Panc1 (cell line): ENCODE measurements at regions not wholly inside any gene's neighbourhood (a gene's known extent, or its start where the extent isn't known, plus 50 kb on each side); places are given as distances from the start of the nearest gene placed in this dataset.

Experiments
- ATAC-seq: fragments of 200-7000 bp; cut with Tn5 transposase; 2 replicates; pipeline ENCODE4 v1.9.1; 2020; ENCODE audit warnings: mild to moderate bottlenecking, moderate library complexity
- BruUV-seq: library from RNA; stranded (reverse); fragments of 400-500 nt; replicated peaks from 2 replicates; lab custom pipeline; 2021; lab: Mats Ljungman, UMichigan
- CTCF ChIA-PET: fragments of 300-600 bp; sonication (Branson Sonifier 250); formaldehyde crosslinking; loops from one replicate; lab custom pipeline; 2022; ENCODE audit warnings: antibody characterized with exemption; lab: Charles Lee
- POLR2A ChIA-PET: fragments of 300-600 bp; sonication (Branson Sonifier 250); formaldehyde crosslinking; loops from one replicate; lab custom pipeline; 2022; ENCODE audit warnings: antibody characterized with exemption; lab: Charles Lee
- DNase-seq: peaks from one replicate; pipeline ENCODE4 v3.0.0-alpha.2; 2010; ENCODE audit warnings: low read depth, low spot score
- H3K27ac ChIP-seq: 2 replicates; pipeline ENCODE4 v1.5.1; 2011; ENCODE audit warnings: mild to moderate bottlenecking, low read length, inconsistent platforms
- H3K27me3 ChIP-seq: fragments of 200-500 bp; sonication (Bioruptor generic); 2 replicates; pipeline ENCODE4 v1.6.0; 2014; ENCODE audit warnings: low read length, inconsistent platforms; ENCODE audit not compliant: control insufficient read depth, insufficient read depth
- H3K36me3 ChIP-seq: fragments of 200-500 bp; sonication (Bioruptor generic); 2 replicates; pipeline ENCODE4 v1.5.1; 2014; ENCODE audit warnings: inconsistent platforms, mild to moderate bottlenecking, low read length, moderate library complexity; ENCODE audit not compliant: control insufficient read depth, insufficient read depth
- H3K4me1 ChIP-seq: 2 replicates; pipeline ENCODE4 v1.5.1; 2011; ENCODE audit warnings: inconsistent platforms, mild to moderate bottlenecking, low read length, moderate library complexity; ENCODE audit not compliant: control insufficient read depth, insufficient read depth
- H3K4me3 ChIP-seq, 2 experiments: 2 replicates each; pipeline ENCODE4 v1.5.1; 2011 to 2012; ENCODE audit warnings: low read depth in 2 of 2, low read length in 2 of 2, mild to moderate bottlenecking in 2 of 2, inconsistent platforms in 1 of 2, moderate library complexity in 1 of 2
- H3K9me3 ChIP-seq: fragments of 200-500 bp; sonication (Bioruptor generic); 2 replicates; pipeline ENCODE4 v1.5.1; 2014; ENCODE audit warnings: low read depth, mild to moderate bottlenecking, inconsistent platforms, low read length, moderate library complexity; ENCODE audit not compliant: control insufficient read depth, insufficient read depth
- POLR2AphosphoS5 ChIP-seq: IDR thresholded peaks from 2 replicates; pipeline ENCODE4 v1.6.1; 2012; ENCODE audit warnings: mild to moderate bottlenecking, low read depth, low read length, moderate library complexity
- SIN3A ChIP-seq: IDR thresholded peaks from 2 replicates; pipeline ENCODE4 v1.6.1; 2012; ENCODE audit warnings: low read depth, mild to moderate bottlenecking, low read length, moderate library complexity, borderline replicate concordance; ENCODE audit not compliant: insufficient read depth
- TCF7L2 ChIP-seq: IDR thresholded peaks from 2 replicates; pipeline ENCODE4 v1.6.1; 2011; ENCODE audit warnings: mild to moderate bottlenecking, low read depth, low read length, inconsistent platforms
- in situ Hi-C: cut with HindIII; loops from 2 replicates; pipeline ENCODE4 v1.10.0; 2016; ENCODE audit warnings: low sequenced_read_pairs, low pct_unique_long_range_greater_than_20kb
- intact Hi-C: fragments of 100-400 bp; cut with micrococcal nuclease; formaldehyde crosslinking; loops from one replicate; pipeline ENCODE4 v1.10.0; 2022; ENCODE audit not compliant: unreplicated experiment
- TF ChIP-seq, protein P1 (sequence below): fragments of 450-650 bp; IDR thresholded peaks from 2 replicates; pipeline ENCODE4 v1.5.1; 2017; ENCODE audit warnings: mild to moderate bottlenecking
- TF ChIP-seq, protein P2 (sequence below), 2 experiments: IDR thresholded peaks; 2 replicates each; pipeline ENCODE4 v1.6.1; 2011 to 2012; ENCODE audit warnings: low read depth in 2 of 2, control low read depth in 1 of 2, low read length in 1 of 2, mild to moderate bottlenecking in 1 of 2, moderate library complexity in 1 of 2; ENCODE audit not compliant: insufficient read depth in 1 of 2

DNA sequence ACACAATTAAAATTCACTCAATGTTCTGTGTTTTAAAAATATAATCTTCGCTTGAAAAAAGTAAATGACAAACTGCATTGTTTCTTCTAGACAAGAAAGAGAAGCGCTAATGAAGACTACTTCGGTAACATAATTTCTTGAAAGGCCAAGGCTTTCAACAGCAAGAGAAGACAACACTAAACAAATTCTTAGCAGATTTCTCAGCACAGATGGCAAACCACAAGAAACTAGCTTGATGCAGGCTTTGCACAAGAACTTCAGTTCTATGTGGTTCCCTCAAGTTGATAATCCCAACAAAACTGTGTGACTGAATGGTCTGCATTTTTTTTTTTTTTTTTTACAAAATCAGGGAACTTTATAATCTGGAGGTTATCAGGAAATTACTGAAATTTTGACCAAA is 447.4 kb upstream of the NRSN1 start:
- in situ Hi-C loops (no loop called here), intact Hi-C loops (no loop called here)
- Histone ChIP-seq H3K36me3 (no peaks in the 10 kb centered on the region), H3K27ac (no peak overlapping the region), H3K4me1 (no peaks in the 10 kb centered on the region), H3K4me3 (no peak overlapping the region), H3K27me3 (no peaks in the 10 kb centered on the region), H3K9me3 (peaks cover 12% of the 10 kb centered on the region)
- no peak for DNase-seq
- no TSS peak for BruUV-seq
- ATAC-seq: no peak
- CTCF ChIA-PET: no interaction called here
- POLR2A ChIA-PET: no interaction called here
- TF ChIP-seq SIN3A: no peak
- TF ChIP-seq, protein P1, sequence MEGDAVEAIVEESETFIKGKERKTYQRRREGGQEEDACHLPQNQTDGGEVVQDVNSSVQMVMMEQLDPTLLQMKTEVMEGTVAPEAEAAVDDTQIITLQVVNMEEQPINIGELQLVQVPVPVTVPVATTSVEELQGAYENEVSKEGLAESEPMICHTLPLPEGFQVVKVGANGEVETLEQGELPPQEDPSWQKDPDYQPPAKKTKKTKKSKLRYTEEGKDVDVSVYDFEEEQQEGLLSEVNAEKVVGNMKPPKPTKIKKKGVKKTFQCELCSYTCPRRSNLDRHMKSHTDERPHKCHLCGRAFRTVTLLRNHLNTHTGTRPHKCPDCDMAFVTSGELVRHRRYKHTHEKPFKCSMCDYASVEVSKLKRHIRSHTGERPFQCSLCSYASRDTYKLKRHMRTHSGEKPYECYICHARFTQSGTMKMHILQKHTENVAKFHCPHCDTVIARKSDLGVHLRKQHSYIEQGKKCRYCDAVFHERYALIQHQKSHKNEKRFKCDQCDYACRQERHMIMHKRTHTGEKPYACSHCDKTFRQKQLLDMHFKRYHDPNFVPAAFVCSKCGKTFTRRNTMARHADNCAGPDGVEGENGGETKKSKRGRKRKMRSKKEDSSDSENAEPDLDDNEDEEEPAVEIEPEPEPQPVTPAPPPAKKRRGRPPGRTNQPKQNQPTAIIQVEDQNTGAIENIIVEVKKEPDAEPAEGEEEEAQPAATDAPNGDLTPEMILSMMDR: no peak
- TF ChIP-seq TCF7L2: no peak
- TF ChIP-seq POLR2AphosphoS5: no peak
- TF ChIP-seq, protein P2, sequence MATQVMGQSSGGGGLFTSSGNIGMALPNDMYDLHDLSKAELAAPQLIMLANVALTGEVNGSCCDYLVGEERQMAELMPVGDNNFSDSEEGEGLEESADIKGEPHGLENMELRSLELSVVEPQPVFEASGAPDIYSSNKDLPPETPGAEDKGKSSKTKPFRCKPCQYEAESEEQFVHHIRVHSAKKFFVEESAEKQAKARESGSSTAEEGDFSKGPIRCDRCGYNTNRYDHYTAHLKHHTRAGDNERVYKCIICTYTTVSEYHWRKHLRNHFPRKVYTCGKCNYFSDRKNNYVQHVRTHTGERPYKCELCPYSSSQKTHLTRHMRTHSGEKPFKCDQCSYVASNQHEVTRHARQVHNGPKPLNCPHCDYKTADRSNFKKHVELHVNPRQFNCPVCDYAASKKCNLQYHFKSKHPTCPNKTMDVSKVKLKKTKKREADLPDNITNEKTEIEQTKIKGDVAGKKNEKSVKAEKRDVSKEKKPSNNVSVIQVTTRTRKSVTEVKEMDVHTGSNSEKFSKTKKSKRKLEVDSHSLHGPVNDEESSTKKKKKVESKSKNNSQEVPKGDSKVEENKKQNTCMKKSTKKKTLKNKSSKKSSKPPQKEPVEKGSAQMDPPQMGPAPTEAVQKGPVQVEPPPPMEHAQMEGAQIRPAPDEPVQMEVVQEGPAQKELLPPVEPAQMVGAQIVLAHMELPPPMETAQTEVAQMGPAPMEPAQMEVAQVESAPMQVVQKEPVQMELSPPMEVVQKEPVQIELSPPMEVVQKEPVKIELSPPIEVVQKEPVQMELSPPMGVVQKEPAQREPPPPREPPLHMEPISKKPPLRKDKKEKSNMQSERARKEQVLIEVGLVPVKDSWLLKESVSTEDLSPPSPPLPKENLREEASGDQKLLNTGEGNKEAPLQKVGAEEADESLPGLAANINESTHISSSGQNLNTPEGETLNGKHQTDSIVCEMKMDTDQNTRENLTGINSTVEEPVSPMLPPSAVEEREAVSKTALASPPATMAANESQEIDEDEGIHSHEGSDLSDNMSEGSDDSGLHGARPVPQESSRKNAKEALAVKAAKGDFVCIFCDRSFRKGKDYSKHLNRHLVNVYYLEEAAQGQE (IDR thresholded peaks at IDR 0.05; ENCODE audit: insufficient read depth in 1 of 2, low read depth in 2 of 2, low read length in 1 of 2): no peak

DNA sequence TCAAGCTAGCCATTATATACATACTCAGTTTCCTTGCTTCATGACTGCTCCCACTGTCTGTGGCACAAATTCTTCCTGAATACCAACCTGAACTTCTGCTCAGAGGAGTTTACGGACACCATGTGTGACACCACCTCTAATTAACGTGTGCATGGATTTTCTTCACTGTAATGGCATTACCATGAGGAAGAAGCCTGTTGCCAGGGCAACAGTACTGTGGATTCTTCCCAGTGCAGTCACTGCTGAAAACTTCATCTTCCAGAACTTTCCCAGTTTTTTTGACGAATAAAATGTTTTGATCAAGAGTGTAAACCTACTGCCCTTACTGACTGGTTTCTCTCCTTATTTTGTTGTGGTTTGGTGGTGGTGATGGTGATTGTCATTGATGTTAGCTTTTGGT is 444.3 kb upstream of the NRSN1 start:
- Histone ChIP-seq H3K36me3 (no peaks in the 10 kb centered on the region), H3K4me3 (no peak overlapping the region), H3K9me3 (peaks cover 2% of the 10 kb centered on the region; the same call in 1 of the 2 replicates), H3K27me3 (no peaks in the 10 kb centered on the region), H3K4me1 (no peaks in the 10 kb centered on the region), H3K27ac (no peak overlapping the region)
- ATAC-seq: no peak
- DNase-seq: no peak
- CTCF ChIA-PET: no interaction called here
- in situ Hi-C loops: no loop called here
- POLR2A ChIA-PET: no interaction called here
- intact Hi-C loops: no loop called here
- no TSS peak for BruUV-seq
- TF ChIP-seq TCF7L2 (no peak), POLR2AphosphoS5 (no peak), SIN3A (no peak)
- TF ChIP-seq, protein P2 (IDR thresholded peaks at IDR 0.05; ENCODE audit: insufficient read depth in 1 of 2, low read depth in 2 of 2, low read length in 1 of 2): no peak
- TF ChIP-seq, protein P1: no peak
